ENCODE measurements at regions not wholly inside any gene's neighbourhood (a gene's known extent, or its start where the extent isn't known, plus 50 kb on each side); places are given as distances from the start of the nearest gene placed in this dataset.

DNA sequence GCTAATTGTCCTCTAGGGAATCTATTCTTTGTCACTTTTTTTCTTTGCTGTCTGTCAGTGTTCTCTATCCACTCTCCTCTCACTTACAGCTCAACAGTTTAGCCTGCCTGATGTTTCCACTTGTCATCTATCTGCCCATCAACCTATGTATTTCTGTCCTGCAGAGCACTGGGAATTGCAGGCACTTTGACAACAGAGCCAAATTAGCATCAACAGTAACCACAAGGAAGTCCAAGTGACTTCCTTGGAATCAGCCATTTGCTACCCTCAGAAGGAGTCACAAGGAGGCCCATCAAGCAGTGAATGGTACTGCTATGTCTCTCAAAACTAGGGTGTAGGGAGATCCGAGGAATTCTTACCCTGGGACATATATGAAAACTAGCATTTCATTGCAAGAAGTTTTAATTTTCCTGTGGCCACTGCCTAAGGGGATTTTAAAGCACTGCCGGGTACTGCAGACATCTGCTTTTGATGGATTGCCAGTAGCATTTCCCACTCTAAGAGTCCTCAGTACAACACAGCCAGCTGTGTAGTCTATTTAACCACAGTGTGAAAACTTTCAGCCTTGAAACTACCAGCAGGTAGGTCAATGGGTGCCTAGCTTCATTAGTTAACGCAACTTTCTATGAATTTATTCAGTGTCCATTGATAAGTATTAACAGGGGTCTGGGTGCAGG is 898.8 kb downstream of the NTRK3 start:
- DNase-seq, result no peak
- no peak for ATAC-seq

- ATAC-seq, result no peak
- DNase-seq, result no peak
Observed at GRCh38 chr15:87355946-87356345, 900.6 kb downstream of the NTRK3 start.

DNA sequence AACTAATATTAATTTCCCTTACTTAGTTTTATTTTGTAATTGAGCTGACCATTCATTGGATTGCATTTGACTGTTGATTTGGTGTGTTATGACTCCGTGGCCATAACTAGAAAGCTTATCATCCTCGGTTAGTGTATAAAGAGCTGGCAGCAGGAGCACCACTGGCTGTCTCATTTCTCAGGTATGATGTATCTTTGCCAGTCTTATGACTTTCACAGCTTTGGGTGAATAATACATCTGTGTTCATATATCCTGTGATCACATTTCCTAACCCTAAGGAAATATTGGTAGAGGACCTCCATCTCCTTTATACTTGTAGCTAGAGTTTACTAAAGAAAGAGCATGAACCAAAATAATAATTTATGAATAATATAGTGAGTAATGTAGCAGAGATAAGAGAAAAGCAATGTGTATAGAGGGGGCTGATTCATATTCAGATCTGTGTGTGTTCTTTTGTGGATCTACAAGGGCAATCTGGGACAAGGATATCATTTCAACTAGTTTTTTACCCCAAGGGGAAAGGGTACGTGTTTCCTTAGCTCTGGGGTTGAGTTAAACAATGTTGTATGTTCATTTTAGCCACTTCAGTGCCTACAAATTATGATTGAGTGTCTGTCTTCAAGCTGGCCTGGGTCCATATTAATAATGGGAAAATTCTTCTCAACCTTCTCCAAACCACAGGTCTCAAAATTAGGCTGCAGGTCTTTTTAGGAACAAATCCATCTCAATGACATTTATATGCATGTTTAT is 901.7 kb downstream of the NTRK3 start:
- DNase-seq (no peak), ATAC-seq (no peak)

GRCh38 chr15:87349181-87349580 is 907.4 kb downstream of the NTRK3 start:
- ATAC-seq (no peak), DNase-seq (no peak)

DNA sequence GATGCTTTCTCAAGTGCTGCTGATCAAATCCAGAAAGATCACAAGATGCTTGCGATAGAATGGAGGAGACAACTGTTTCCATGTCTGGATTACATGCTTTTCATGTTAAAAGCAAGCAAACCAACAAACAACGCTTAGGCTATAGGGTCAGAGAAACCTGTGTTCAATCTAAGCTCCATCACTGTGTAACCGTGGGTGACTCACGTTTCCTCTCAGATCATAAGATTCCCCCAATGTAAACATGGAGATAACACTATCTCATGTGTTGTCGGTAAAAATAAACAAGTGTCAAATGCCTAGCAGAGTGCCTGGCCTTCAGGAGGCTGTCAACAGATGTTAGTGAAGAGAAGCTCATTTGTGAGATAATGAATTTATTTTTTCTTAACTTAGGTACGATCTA is 907.8 kb downstream of the NTRK3 start:
- DNase-seq, result no peak

GRCh38 chr15:87347806-87348515 is 908.6 kb downstream of the NTRK3 start:
- no peak for ATAC-seq
- no peak for DNase-seq

More for the DNA sequence above, 907.8 kb downstream of the NTRK3 start:
- no peak for ATAC-seq

DNA sequence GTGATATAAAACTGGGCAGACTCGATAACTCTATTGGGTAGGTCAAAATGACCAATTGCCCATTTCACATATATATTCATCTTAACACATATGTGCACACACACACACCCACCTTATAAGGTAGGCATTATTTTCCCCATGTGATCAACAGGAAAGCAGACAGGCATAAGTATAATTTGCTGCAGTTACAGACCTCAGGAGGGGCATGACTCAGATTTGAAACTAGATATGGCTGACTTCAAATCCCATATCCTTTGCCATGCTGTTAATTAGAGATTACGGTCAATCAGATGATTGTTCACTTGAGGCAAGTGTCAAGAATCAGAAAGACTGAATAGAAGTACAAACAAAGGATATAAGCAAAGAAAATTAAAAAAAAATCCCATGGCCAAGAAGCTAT is 910.6 kb downstream of the NTRK3 start:
- ATAC-seq, result no peak
- DNase-seq, result no peak

GRCh38 chr15:87343966-87344365 is 912.6 kb downstream of the NTRK3 start:
- no peak for DNase-seq
- no peak for ATAC-seq

- DNase-seq (no peak), ATAC-seq (no peak)
Observed at GRCh38 chr15:87340370-87340769, 916.2 kb downstream of the NTRK3 start.

DNA sequence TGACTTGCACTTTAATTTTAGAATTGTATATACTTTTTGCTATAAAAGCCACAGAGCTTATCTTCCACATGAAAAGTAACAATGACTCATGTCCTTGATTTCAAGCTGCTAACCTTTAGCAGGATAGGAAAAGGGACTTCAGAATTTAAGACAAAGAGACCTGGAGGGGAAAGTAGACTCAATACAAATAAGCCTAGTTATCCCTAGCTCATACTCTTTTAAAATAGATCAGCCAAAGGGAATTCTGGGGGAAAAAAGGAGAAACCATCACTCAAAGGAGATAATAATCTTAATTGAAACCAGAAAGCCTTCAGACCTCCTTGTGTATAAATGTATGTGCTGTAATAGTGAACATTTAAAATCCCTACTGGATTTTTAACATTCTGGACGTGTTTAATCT is 930.3 kb downstream of the NTRK3 start:
- no peak for ATAC-seq
- DNase-seq, result no peak

GRCh38 chr15:87322870-87323269 is 933.7 kb downstream of the NTRK3 start:
- ATAC-seq (no peak), DNase-seq (no peak)

DNA sequence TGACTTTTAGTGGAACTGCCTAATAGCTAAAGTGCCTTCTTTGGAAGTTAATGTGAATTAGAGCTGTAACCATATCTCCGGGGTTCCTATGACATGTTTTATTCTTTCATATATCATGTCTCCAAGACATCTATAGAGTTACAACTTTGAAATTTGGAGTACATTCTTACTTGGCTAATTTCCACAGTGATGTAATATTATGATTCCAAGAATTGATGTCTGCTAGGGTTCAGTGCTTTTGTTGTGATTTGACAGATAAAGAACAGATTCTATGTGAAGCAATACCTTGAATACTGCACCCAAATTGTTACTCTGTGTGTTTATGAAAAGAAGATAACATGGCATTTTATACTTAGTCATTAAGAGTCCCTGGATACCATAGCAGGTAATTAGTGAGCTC is 934.3 kb downstream of the NTRK3 start:
- no peak for DNase-seq

DNA sequence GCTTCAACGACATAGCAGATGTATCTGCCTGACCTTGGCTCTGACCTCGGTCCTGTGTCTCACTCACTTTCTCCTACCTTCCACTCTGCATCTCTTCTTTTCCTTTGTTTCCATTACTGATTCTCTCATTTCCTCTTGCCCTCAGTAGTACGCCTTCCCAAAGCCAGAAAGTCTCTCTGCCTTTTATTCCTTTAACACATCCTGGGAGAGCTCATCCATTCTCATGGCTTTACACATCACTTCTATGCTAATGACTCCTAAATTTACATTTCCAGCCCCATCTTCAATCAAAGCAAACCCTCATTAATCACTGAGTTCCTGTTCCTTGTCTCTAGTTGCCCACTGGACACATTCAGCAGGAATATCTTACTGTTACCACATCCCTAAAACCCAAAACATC is 938.6 kb downstream of the NTRK3 start:
- no peak for ATAC-seq
- no peak for DNase-seq

More for the DNA sequence above, 934.3 kb downstream of the NTRK3 start:
- no peak for ATAC-seq

DNA sequence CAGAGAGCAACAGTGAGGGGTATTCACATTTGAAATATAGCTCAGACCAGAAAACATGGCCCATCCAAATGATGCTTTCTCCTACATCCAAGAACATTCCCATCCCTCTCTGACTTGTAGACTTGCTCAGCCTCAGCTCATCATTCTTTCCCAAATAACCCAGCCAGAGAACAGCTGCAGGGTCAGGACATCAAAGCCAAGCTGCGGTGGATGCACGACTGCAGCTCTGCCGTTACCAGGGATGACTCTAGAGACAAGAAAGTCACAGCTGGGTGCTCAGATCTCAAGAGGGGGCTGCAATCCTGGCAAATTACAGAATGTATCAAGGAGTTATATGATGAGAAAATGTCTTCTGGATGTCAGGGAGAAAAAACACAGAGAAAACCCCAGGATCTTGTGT is 944.3 kb downstream of the NTRK3 start:
- no peak for ATAC-seq
- no peak for DNase-seq

DNA sequence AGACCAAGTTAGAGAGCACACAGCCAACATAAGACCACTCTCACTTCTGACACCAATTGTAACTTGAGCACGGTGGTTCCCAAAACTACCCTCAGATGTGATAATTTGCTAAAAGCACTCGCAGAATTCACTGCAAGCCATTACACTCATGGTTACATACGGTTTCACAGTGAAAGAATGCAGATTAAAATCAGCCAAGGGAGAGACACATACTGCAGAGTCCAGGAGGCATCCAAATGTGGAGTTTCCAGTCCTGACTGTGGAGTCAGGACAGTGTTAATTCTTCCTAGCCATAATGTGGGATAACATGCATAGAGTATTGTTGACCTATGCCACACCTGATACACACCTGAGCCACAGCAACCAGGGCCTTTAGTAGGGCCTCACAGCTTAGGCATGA is 956.4 kb downstream of the NTRK3 start:
- DNase-seq (no peak), ATAC-seq (no peak)

- no peak for DNase-seq
- no peak for ATAC-seq
Observed at GRCh38 chr15:87294854-87295253, 961.7 kb downstream of the NTRK3 start.

DNA sequence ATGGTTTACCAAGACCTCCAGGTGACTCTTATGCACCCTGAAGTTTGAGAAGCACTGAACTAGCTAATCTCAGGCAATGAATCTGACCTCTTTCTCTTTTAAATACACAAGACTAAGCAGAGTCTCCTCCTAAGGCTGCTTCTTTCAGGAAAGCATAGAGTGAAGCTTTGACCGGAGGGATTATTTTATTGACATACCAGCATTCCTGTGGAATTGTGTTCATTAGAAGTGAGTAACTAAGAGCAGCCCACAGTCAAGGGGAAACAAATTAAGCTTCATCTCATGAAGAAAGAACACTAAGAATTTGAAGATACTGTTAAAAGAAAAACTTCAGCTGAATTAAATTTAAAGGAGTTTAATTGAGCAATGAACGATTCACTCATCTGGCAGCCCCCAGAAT is 963.5 kb downstream of the NTRK3 start:
- DNase-seq, result no peak
- no peak for ATAC-seq

DNA sequence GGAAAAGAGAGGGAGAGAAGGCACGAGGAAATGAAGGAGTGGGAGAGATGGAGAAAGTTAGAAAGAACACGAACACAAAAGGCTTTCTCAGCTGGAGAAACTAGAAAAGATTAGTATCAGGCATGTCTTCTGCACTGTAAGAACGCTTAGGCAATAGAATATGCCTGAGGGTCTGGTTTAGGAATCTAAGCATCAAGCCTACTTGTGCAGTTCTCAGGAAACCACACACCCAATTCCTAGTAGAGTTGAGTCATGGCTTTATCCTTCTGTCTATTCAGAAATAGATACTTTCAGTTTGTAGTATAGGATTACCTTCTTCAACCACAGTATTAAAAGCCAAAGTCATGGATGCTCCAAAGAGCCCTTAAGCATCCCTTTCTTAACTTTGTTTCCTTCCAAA is 969.4 kb downstream of the NTRK3 start:
- DNase-seq, result no peak
- no peak for ATAC-seq

- DNase-seq (no peak), ATAC-seq (no peak)
Observed at GRCh38 chr15:87269566-87269965, 987.0 kb downstream of the NTRK3 start.

DNA sequence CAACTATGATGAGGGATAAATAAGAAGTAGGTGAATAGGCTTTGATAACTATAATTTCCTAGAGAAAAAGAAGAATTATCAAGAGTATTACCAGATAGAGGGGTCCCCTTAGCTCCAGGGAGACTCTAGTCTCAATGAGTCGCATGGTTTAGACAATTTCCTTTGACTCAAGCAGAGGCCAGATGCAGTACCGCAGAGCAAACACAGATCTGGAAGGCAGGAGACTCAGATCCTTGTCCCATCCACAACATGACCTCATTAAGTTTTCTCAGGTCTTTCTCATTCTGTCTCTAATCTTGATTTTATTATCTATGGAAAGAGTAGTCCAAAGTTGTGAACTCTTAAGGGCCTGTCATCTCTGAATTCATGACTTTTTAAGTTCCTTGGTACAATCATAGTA is 987.9 kb downstream of the NTRK3 start:
- DNase-seq (no peak), ATAC-seq (no peak)

GRCh38 chr15:87267798-87268197 is 988.7 kb downstream of the NTRK3 start:
- ATAC-seq (no peak), DNase-seq (no peak)

- DNase-seq, result no peak
- ATAC-seq, result no peak
Observed at GRCh38 chr15:87263871-87264270, 992.7 kb downstream of the NTRK3 start.

GRCh38 chr15:87263296-87263695 is 993.2 kb downstream of the NTRK3 start:
- no peak for ATAC-seq
- DNase-seq, result no peak

All from stimulated activated naive CD8-positive, alpha-beta T cell treated with anti-CD3 and anti-CD28 coated beads, Interleukin-15, Interleukin-2, amounts not matched to agents 100 U/mL and 50 U/mL, for 24 hours (primary cell).